ENCODE measurements at regions not wholly inside any gene's neighbourhood (a gene's known extent, or its start where the extent isn't known, plus 50 kb on each side); places are given as distances from the start of the nearest gene placed in this dataset.
"Not testable (repeated sequence)": the region's sequence is repeated elsewhere in the genome, so short reads cannot be mapped to it uniquely, and the experiment has no call there.

DNA sequence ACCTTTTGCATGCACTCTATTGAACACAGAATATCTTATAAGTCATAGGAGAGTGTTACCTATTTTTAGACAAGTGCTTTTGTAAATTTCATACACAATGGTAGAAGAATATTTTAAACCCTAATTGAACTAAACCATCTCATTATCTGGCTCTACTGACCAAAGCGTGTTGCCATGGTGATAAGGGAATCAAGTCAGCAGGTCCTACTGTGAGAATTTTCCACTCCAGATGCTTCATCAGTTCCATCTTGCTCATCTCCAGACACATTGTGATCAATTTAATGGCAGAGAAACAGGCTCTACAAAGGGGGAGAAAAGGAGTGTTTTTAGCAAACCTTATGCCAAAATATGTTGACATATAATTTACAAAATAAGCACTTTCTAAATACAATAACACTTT is 621.9 kb upstream of the GHITM start:
- DNase-seq (ENCODE audit: low read depth) = no peak

GRCh38 chr10:83518779-83519178 is 620.5 kb upstream of the GHITM start:
- DNase-seq (ENCODE audit: low read depth) = no peak

GRCh38 chr10:83520386-83520785 is 618.9 kb upstream of the GHITM start:
- DNase-seq (ENCODE audit: low read depth) = not testable (repeated sequence)

- DNase-seq (ENCODE audit: low read depth) = no peak
Observed at GRCh38 chr10:83522456-83522855, 616.9 kb upstream of the GHITM start.

DNA sequence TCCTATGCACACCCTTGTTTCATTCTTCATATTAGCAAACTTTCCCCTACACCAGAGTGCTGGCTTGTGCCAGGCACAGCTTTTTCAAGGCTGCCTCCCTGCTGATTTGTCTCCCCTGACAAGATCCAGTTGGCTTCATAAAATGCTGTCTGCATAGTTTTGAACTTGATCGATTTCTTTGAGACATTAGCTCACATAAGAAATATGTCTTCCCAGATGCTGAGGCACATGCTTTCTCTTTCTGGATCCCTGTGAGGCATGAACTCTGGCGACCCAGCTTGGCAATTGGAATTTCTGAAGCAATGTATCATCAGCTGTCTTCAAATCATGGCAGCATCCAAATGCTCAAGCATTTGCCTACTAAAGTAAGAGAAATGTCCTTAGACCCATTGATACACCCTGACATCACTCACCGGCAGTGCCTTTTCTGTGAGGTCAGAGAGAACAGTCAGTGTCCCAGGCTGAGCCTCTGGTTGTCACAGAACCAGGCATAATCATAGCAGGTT is 616.4 kb upstream of the GHITM start:
- no peak for DNase-seq (ENCODE audit: low read depth)

DNA sequence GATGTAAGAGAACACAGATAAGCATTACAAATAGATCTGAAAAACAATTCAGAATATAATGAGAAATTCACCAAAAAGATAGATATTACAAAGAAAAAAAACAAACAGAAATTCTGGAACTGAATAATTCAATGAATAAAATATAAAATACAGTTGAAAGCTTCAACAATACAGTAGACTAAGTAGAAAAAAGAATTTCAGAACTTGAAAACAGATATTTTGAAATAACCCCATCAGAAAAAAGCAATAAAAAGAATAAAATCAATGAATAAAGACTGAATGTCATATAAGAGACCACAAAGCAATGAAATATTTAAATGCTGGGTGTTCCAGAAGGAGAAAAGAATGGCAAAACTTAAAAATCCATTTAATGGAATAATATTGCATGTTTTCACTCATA is 611.4 kb upstream of the GHITM start:
- DNase-seq (ENCODE audit: low read depth) = no peak

GRCh38 chr10:83533290-83533689 is 606.0 kb upstream of the GHITM start:
- no peak for DNase-seq (ENCODE audit: low read depth)

DNA sequence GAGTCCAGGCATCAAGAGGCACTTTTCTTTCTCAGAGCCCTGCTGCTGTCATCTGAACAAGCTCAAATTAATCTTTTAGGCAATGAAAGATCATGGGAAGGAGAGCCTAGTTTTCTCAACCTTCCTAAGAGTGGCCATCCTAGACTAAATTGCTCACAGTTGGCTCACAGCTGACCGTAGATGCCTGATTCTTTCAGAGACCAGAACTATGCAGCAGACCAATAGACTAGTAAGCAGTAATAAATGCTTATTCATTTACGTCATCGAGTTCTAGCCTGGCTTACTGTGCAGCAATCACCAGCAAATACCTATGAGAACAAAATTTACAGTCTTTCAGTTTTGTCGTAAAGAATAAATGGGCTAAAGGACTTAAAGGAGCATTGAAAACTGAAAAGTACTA is 602.9 kb upstream of the GHITM start:
- DNase-seq (ENCODE audit: low read depth) = no peak

DNA sequence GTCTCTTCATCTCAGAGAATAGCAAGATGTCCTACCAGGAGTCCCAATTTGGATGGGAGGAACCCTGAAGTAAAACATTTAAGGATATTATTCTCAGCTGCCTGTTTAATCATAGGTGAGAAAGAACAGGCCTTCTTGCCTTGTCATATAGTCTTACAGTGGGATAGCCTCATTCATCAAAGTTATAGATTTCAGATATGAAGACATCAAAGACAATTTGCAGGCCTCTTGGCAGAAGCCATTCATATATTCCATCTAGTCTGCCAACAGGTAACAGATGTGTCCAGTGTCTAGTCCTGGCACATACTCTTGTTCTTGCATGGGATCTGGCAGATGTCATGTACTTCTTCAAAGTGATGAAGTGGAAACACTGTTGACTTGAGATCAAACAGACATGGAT is 601.3 kb upstream of the GHITM start:
- no peak for DNase-seq (ENCODE audit: low read depth)

GRCh38 chr10:83539528-83540308 is 599.6 kb upstream of the GHITM start:
- no peak for DNase-seq (ENCODE audit: low read depth)

- DNase-seq (ENCODE audit: low read depth) = no peak
Observed at GRCh38 chr10:83541046-83541445, 598.3 kb upstream of the GHITM start.

GRCh38 chr10:83542774-83543411 is 596.4 kb upstream of the GHITM start:
- DNase-seq (ENCODE audit: low read depth) = no peak

- DNase-seq (ENCODE audit: low read depth) = no peak
Observed at GRCh38 chr10:83543691-83544462, 595.4 kb upstream of the GHITM start.

DNA sequence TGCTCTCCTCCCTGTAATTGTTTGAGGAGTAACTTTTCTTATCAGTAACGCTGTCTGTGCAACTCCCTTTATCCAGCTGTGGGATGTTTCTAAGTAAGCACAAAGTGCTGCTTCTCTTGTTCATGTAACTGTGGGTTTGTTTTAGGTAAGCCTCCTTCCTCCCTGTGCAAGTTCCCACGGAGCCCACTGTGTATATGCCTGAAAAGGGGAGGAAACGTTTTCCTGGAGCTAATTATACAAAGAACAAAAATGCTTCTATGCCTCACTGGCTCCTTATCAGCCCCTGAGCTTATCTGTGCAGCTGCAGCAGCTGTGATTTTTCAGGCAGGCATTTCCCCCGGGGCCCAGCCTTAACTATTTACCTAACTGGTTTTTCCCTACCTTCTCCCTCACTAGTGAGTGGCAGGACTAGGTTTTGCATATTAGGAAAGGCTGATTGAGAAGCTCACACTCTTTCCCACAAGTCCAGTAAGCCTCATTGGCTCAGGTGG is 593.4 kb upstream of the GHITM start:
- DNase-seq (ENCODE audit: low read depth) = no peak

GRCh38 chr10:83551190-83551589 is 588.1 kb upstream of the GHITM start:
- not testable (repeated sequence) for DNase-seq (ENCODE audit: low read depth)

DNA sequence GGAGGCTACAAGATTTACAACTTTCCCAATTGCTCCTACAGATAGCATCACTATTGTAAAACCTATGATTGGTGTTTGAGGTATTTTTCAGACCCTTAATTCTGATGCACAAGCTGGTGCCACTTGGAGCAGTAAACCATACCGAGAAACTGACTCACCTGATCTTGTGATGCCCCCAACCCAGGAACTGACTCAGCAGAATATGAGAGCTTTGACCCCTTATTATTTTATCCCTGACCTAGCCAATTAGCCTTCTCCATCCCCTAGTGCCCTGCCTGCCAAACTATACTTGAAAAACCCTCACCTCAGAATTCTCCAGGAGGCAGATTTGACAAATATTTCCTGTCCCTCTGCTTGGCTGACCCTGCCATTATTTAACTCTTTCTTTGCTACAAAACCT is 585.9 kb upstream of the GHITM start:
- no peak for DNase-seq (ENCODE audit: low read depth)

DNA sequence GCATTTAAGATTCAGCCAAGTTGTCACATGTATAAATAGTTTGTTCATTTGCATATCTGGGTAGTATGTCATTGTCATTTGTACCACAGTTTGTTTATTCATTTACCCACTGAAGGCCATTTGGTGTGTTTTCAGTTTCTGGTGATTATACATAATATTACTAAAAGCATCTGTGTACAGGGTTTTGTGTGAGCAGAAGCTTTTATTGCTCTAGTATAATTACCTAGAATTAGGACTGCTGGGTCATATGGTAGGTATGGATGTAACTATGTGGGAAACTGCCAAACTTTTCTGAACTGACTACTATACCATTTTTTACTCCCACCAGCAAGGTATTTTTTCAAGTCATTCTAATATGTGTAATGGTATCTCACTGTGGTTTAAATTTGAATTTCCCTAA is 584.0 kb upstream of the GHITM start:
- no peak for DNase-seq (ENCODE audit: low read depth)

DNA sequence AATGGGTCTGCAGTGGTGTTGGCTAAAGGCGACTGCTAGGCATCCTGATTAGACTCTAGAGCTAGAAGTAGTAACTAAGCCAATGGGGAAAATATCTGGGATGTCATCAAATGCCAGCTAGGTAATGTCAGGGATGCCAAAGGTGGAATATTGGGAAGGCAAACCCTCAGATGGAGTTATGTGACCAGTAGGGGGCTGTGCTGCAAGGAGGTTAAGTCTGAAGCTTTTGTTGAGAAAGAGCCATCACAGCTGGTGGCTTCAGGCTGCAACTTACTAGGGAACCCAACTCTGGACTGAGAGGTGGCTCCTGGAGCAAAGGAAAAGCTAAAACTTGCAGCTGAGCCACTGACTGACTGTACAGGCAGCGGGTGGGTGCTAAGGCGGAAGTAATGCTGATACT is 576.9 kb upstream of the GHITM start:
- no peak for DNase-seq (ENCODE audit: low read depth)

DNA sequence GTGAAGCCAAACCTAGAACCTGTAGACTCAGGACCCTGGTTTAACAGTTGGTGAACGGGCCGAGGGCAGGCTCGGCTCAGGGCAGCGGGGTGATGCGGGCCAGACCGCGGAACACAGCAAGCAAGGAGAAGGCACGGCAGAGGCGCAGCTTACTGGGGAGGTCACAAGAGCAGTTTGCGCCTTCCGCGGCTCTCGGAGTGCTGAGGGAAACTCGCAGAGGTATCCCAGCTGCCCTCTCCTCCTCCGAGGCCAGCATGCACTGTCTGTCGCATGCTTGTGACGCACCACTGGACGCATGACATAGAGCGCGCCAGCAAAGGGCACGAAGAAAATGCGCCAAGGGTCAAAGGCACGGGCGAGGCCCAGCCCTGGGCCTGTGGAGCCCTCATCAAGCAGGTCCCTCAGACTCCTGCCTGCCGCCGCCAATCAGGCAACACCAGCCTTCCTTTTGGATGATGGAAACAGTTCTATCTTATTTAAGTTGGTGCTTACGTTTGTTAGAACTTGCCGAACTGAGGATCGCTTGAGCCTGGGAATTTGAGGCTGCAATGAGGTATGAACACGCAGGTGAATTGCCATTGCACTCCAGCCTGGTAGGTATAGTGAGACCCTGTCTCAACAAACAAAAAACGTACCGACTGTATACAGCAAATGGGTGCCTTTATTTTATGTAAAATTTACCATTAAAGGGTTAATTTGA is 574.3 kb upstream of the GHITM start:
- DNase-seq (ENCODE audit: low read depth) = no peak

DNA sequence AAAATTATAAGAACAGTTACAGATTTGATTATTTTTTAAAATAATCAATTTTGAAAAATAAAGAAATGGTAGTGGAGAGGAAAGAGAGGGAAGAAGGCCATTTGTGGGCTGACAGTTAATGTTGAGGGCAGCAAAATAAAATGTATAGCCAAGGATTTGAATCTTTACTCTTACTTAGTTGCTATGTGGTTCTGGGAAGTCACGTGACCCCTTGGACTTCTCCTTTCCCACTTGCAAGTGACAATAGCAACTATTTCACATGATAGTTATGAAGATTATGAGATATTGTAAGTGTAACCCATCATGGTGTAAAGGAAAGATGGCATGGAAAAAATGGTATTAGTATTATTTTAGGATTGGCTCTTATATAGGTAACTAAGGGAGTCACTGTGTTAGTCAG is 567.3 kb upstream of the GHITM start:
- no peak for DNase-seq (ENCODE audit: low read depth)

DNA sequence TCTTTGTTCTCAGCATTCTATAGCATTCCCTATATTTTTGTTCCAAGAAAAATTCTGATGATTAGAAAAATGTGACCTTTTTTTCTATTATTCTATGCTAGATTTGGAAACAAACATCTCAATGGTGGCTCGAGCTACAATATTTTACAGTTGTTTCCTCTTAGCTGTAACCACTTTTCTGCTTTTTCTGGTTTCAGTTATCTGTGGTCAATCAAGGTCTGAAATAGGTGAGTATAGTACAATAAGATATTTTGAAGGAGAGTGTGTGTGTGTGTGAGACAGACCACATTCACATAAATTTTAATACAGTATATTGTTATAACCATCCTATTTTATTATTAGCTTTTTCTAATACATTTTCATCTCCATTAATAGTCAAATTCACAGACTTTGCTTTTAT is 564.5 kb upstream of the GHITM start:
- DNase-seq (ENCODE audit: low read depth) = no peak

DNA sequence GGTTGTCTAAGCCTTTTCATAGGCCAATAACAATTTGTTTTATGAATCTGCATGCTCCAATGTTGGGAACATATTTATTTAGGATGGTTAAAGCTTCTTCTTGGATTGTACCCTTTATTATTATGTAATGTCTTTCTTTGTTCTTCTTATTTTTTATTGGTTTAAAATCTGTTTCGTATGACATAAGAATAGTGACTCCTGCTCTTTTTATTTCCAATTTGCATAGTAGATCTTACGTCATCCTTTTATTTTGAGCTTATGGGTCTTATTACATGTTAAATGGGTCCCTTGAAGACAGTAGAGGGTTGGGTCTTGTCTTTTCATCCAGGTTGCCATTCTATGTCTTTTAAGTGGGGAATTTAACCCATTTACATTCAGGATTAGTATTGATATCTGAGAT is 561.9 kb upstream of the GHITM start:
- no peak for DNase-seq (ENCODE audit: low read depth)
